ENCODE measurements at regions not wholly inside any gene's neighbourhood (a gene's known extent, or its start where the extent isn't known, plus 50 kb on each side); places are given as distances from the start of the nearest gene placed in this dataset.

DNA sequence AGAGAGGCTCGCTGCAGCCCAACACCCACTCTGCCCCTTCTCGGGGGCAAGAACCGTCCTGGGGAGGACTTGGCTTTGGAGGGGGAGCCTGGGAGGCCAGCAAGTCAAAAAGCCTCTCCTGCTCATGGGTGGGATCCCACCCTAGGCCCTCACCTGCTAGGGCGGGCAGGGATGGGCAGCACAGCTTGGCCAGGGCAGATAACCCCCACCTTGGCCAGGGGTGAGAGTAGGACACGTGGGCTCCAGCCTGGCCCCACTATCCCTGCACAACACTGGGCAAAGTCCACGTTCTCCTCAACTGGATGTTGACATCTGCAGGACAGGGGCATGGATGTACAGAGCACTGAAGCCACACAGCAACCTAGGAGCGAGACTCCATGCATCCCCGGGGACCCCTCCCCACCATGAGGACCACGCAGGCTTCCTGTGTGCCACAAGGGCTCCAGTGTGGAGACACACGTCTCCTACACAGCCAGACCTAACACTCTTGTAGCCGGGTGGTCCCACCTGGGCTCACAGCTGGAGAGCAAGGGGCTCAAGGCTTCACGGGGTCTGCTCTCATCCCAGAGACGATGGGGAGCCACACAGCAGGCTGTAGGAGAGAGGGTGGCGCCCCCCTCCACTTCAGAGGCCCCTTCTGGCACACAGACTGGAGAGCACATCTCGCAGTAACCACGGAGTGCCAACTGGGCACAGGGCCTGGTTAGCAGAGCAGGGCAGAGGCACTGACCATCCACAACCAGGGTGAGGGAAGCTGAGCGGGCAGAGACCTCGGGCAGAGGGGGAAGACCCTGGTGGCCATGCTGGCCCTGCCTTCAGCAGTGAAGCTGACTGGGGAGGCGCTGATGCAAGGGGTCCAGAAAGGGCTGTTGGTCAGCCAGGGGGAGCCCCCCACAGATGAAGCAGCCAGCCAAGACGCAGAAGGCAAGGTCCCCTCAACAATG lies 171.1 kb downstream of the CRYBB2 start:
- Histone ChIP-seq H3K36me3 (ENCODE audit: low read depth) (no peaks in the 10 kb centered on the region), H3K79me2 (ENCODE audit: insufficient read depth) (peaks cover 87% of the 10 kb centered on the region), H3K27ac (no peak overlapping the region), H3K4me2 (ENCODE audit: unreplicated experiment) (no peak overlapping the region), H3K4me1 (ENCODE audit: insufficient read depth) (no peaks in the 10 kb centered on the region), H3K9me2 (ENCODE audit: insufficient read depth) (no peaks in the 10 kb centered on the region), H4K20me1 (ENCODE audit: insufficient read depth) (peaks cover 7% of the 10 kb centered on the region; the same call in 1 of the 2 replicates), H3K27me3 (replicated peaks; ENCODE audit: insufficient read depth) (no peaks in the 10 kb centered on the region), H2AFZ (no peak overlapping the region), H3K4me3 (no peak overlapping the region), H3K9me3 (ENCODE audit: low read depth) (no peaks in the 10 kb centered on the region), H3F3A (ENCODE audit: insufficient read depth) (no peaks in the 10 kb centered on the region), H3K9ac (no peak overlapping the region)
- no peak for TF ChIP-seq EZH2phosphoT487 (IDR thresholded peaks at IDR 0.05; ENCODE audit: insufficient read depth, low read depth)
- no peak for TF ChIP-seq EZH2 (IDR thresholded peaks at IDR 0.05; ENCODE audit: insufficient read depth, poor library complexity, severe bottlenecking)
- in situ Hi-C loops (cut with MboI): no loop called here
- no peak for DNase-seq
- 89 to 90% methylated on average over 20 of the region's 20 CpGs for WGBS, 2 experiments (ENCODE audit: low coverage in 1 of 2, low lambda C conversion rate in 2 of 2, missing lambda C conversion rate in 2 of 2)

DNA sequence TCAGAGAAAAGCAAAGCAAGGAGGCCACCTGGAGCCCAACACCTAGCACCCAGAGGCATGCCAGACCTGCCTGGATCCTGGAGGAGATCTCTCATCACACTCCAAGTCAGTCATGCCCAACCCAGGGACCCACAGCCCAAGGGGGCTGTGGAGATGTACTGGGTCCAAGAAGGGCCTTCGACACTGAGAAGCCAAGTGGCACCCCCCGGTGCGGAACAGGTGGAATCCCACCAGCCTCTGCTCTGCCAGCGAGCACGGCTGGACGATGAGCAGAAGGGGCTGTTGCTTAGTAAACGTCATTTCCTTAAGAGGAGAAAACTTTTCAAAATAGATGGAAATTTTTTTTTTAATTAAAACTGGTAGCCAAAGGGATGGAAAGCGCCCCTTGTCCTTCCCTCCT lies 171.9 kb upstream of the GRK3 start:
- WGBS, 2 experiments (ENCODE audit: low coverage in 1 of 2, low lambda C conversion rate in 2 of 2, missing lambda C conversion rate in 2 of 2): 95 to 96% methylated on average over 8 of the region's 8 CpGs
- no peaks in the 10 kb centered on the region for H3K4me1 ChIP-seq (ENCODE audit: insufficient read depth)
- no peak overlapping the region for H2AFZ ChIP-seq
- H3K36me3 ChIP-seq (ENCODE audit: low read depth): no peaks in the 10 kb centered on the region
- no peak overlapping the region for H3K4me2 ChIP-seq (ENCODE audit: unreplicated experiment)
- H3K79me2 ChIP-seq (ENCODE audit: insufficient read depth): peaks cover 93% of the 10 kb centered on the region
- 0 out of 2 replicates have a peak, but pooled peaks cover 6% of the 10 kb centered on the region for H4K20me1 ChIP-seq (ENCODE audit: insufficient read depth)
- in situ Hi-C loops (cut with MboI): no loop called here
- H3K27ac ChIP-seq: no peak overlapping the region
- no peak overlapping the region for H3K4me3 ChIP-seq
- H3F3A ChIP-seq (ENCODE audit: insufficient read depth): no peaks in the 10 kb centered on the region
- no peaks in the 10 kb centered on the region for H3K9me2 ChIP-seq (ENCODE audit: insufficient read depth)
- no peak overlapping the region for H3K9ac ChIP-seq
- no peaks in the 10 kb centered on the region for H3K27me3 ChIP-seq (replicated peaks; ENCODE audit: insufficient read depth)
- no peaks in the 10 kb centered on the region for H3K9me3 ChIP-seq (ENCODE audit: low read depth)
- no peak for DNase-seq
- TF ChIP-seq EZH2 (IDR thresholded peaks at IDR 0.05; ENCODE audit: insufficient read depth, poor library complexity, severe bottlenecking) (no peak), EZH2phosphoT487 (IDR thresholded peaks at IDR 0.05; ENCODE audit: insufficient read depth, low read depth) (no peak)

DNA sequence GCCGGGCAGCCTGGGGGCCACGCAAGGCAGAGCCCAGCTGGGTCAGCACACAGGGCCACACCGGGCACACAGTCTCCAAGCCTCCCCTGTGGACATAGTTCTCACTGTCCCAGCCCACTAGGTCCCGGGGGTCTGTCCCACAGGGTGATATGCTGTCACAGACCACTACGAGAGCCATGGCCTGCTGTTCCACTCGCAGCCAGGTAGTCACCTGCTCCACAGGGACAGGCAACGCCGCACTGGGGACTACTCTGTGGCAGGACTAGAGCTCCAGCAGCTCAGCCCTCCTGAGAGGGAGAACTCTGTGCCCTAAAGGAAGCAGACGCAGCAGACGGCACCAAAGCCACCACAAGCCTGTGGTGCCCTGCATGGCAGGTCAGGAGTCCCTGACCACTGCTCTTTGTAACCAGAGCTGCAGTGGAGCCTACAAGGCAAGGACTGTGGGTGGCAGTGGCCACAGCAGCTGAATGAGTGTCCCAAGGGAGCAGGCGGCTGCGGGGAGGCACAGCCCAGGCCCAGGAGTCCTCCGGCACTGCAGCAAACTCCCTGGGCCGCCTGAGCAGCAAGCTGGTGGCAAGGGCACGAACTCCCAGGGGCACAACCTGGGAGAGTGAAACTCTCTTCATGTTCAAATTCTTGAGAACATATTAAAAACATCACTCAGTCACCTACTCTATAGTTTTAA lies 171.2 kb upstream of the GRK3 start:
- TF ChIP-seq EZH2 (IDR thresholded peaks at IDR 0.05; ENCODE audit: insufficient read depth, poor library complexity, severe bottlenecking) (no peak), EZH2phosphoT487 (IDR thresholded peaks at IDR 0.05; ENCODE audit: insufficient read depth, low read depth) (no peak)
- Histone ChIP-seq H3K4me2 (ENCODE audit: unreplicated experiment) (no peak overlapping the region), H2AFZ (no peak overlapping the region), H3K27ac (no peak overlapping the region), H3K4me3 (no peak overlapping the region), H3K36me3 (ENCODE audit: low read depth) (no peaks in the 10 kb centered on the region), H3K27me3 (replicated peaks; ENCODE audit: insufficient read depth) (no peaks in the 10 kb centered on the region), H3K9me3 (ENCODE audit: low read depth) (no peaks in the 10 kb centered on the region), H3K9me2 (ENCODE audit: insufficient read depth) (no peaks in the 10 kb centered on the region), H3K79me2 (ENCODE audit: insufficient read depth) (peaks cover 94% of the 10 kb centered on the region), H3K4me1 (ENCODE audit: insufficient read depth) (no peaks in the 10 kb centered on the region), H3K9ac (no peak overlapping the region), H4K20me1 (ENCODE audit: insufficient read depth) (0 out of 2 replicates have a peak, but pooled peaks cover 6% of the 10 kb centered on the region), H3F3A (ENCODE audit: insufficient read depth) (no peaks in the 10 kb centered on the region)
- 96% methylated on average over 15 of the region's 15 CpGs for WGBS, 2 experiments (ENCODE audit: low coverage in 1 of 2, low lambda C conversion rate in 2 of 2, missing lambda C conversion rate in 2 of 2)
- DNase-seq: no peak
- in situ Hi-C loops (cut with MboI): no loop called here

DNA sequence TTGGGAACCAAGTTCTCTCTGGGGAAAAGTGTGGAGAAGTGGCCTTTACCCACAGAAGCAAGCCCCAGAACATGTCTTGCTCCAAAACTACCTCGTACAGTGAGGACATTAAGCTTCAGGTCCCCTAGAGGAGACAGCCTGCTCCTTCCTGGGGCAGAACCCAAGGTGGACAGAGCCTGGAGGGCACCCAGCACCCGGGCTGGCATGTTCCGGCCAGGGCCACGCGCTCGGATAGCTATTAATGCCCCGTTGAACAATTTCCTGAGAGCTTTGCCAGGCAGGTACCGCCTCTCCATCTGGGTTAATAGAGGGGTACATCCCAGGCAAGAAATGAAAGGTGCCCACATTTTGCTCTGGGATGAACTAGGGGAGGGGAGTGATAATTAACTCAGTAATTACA lies 169.0 kb upstream of the GRK3 start:
- Histone ChIP-seq H3K4me2 (ENCODE audit: unreplicated experiment) (no peak overlapping the region), H3K9me3 (ENCODE audit: low read depth) (no peaks in the 10 kb centered on the region), H3F3A (ENCODE audit: insufficient read depth) (no peaks in the 10 kb centered on the region), H3K9me2 (ENCODE audit: insufficient read depth) (no peaks in the 10 kb centered on the region), H3K27ac (no peak overlapping the region), H2AFZ (no peak overlapping the region), H3K9ac (no peak overlapping the region), H3K36me3 (ENCODE audit: low read depth) (no peaks in the 10 kb centered on the region), H4K20me1 (ENCODE audit: insufficient read depth) (0 out of 2 replicates have a peak, but pooled peaks cover 6% of the 10 kb centered on the region), H3K4me1 (ENCODE audit: insufficient read depth) (peaks cover 1% of the 10 kb centered on the region), H3K4me3 (no peak overlapping the region), H3K79me2 (ENCODE audit: insufficient read depth) (peaks cover 79% of the 10 kb centered on the region), H3K27me3 (replicated peaks; ENCODE audit: insufficient read depth) (no peaks in the 10 kb centered on the region)
- in situ Hi-C loops (cut with MboI): no loop called here
- no peak for DNase-seq
- 91 to 95% methylated on average over 8 of the region's 8 CpGs for whole genome bisulfite sequencing, 2 experiments (ENCODE audit: low coverage in 1 of 2, low lambda C conversion rate in 2 of 2, missing lambda C conversion rate in 2 of 2)
- no peak for TF ChIP-seq EZH2phosphoT487 (IDR thresholded peaks at IDR 0.05; ENCODE audit: insufficient read depth, low read depth)
- no peak for TF ChIP-seq EZH2 (IDR thresholded peaks at IDR 0.05; ENCODE audit: insufficient read depth, poor library complexity, severe bottlenecking)

Data from GM23248 (cell line).